Choroid plexus epithelial cell (primary cell): ENCODE measurements at regions not wholly inside any gene's neighbourhood (a gene's known extent, or its start where the extent isn't known, plus 50 kb on each side); places are given as distances from the start of the nearest gene placed in this dataset.

Experiments used
- DNase-seq: peaks from one replicate; pipeline ENCODE4 v3.0.0-alpha.2; 2010; ENCODE audit warnings: low read depth
- H3K4me3 ChIP-seq: 2 replicates; pipeline ENCODE4 v1.5.1; 2011; ENCODE audit warnings: low read depth, mild to moderate bottlenecking, control low read depth, low read length, moderate library complexity
- CTCF ChIP-seq: conservative IDR thresholded peaks from 2 replicates; pipeline ENCODE4 v1.5.1; 2011; ENCODE audit warnings: low read depth, mild to moderate bottlenecking, control low read depth, inconsistent platforms, low read length, moderate library complexity

- no peak for DNase-seq
- no peak overlapping the region for H3K4me3 ChIP-seq
- no peak for TF ChIP-seq CTCF
Measured at GRCh38 chr6:95790787-95791186, 213.5 kb downstream of the MANEA start.

- H3K4me3 ChIP-seq = no peak overlapping the region
- no peak for TF ChIP-seq CTCF
- no peak for DNase-seq
Measured at GRCh38 chr6:95794749-95795148, 217.4 kb downstream of the MANEA start.

DNA sequence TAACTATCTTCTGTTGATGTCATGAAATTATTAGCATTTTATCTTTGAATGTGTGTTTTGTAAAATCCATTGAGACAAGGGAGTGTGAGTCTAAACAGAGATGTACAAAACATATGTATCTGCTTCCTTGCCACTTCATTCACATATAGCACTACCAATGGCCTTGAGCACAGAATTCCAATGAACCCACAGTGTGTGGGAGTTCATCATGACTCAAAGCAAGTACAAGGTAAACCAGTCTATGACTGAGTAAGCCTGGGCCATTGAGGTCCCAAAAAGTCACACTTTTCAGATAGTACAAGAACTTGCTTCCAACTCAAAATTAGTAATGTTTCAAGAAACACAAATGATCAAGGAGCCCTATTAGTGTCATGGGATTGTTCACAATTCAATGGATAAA, 218.6 kb downstream of the MANEA start:
- H3K4me3 ChIP-seq = no peak overlapping the region
- no peak for TF ChIP-seq CTCF
- no peak for DNase-seq

- TF ChIP-seq CTCF = no peak
- H3K4me3 ChIP-seq = no peak overlapping the region
- DNase-seq = no peak
Measured at GRCh38 chr6:95797054-95797453, 218.7 kb upstream of the FUT9 start.

DNA sequence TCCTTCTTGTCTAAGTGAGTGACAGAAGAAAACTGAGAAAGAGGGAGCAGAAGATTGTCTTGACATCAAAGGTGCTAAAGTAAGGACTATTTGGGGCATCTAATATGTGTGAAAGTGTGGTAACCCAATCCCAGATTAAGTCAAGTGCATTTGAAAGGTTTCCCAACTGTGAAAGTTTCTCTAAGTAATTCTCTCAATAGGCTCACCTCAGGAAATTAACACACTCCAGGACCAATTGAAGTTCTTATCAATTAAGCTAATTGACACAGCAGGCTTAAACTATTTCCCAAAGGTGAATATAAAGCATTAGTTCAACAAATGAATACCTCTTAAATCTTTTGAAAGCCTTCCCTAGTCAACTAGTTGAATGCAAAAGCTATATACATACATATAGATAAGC, 212.8 kb upstream of the FUT9 start:
- DNase-seq = no peak
- no peak for TF ChIP-seq CTCF
- H3K4me3 ChIP-seq = no peak overlapping the region

GRCh38 chr6:95803889-95804288, 211.9 kb upstream of the FUT9 start:
- DNase-seq = no peak
- no peak overlapping the region for H3K4me3 ChIP-seq
- no peak for TF ChIP-seq CTCF

GRCh38 chr6:95804847-95805541, 210.8 kb upstream of the FUT9 start:
- TF ChIP-seq CTCF = no peak
- no peak overlapping the region for H3K4me3 ChIP-seq
- DNase-seq = no peak
